HG03442 (cell line): ENCODE measurements at regions not wholly inside any gene's neighbourhood (a gene's known extent, or its start where the extent isn't known, plus 50 kb on each side); places are given as distances from the start of the nearest gene placed in this dataset.
"Not testable (repeated sequence)": the region's sequence is repeated elsewhere in the genome, so short reads cannot be mapped to it uniquely, and the experiment has no call there.

Source experiments
- ATAC-seq: cut with Tn5 transposase; IDR thresholded peaks from one replicate; pipeline ENCODE4 v1.9.1; 2021; ENCODE audit warnings: mild to moderate bottlenecking, moderate library complexity; ENCODE audit not compliant: unreplicated experiment

DNA sequence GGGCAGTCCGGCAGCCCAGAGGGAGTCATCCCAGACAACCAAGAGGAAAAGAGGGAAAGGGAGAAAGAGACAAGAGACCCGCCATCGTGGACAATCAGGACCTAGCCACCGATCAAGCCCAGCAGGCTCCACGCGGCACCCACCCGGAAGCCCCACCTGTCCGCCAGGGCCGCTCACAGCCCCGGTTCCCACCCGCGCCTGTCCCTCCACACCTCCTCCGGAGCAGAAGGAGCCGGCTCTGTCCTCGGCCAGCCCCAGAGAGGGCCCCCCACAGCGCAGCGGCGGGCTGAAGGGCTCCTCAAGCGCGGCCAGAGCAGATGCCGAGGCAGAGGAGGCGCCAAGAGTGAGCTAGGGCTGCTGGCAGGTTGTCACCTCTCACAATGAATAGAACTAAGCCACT is 784.7 kb upstream of the FBXO33 start:
- ATAC-seq: no peak

DNA sequence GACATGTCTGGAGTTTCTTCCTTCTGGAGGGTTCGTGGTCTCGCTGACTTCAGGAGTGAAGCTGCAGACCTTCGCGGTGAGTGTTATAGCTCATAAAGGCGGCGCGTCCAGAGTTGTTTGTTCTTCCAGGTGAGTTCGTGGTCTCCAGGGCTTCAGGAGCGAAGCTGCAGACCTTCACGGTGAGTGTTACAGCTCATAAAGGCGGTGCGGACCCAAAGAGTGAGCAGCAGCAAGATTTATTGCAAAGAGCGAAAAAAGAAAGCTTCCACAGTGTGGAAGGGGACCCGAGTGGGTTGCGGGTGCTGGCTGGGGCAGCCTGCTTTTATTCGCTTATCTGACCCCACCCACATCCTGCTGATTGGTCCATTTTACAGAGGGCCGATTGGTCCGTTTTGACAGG is 784.2 kb upstream of the FBXO33 start:
- ATAC-seq: not testable (repeated sequence)

DNA sequence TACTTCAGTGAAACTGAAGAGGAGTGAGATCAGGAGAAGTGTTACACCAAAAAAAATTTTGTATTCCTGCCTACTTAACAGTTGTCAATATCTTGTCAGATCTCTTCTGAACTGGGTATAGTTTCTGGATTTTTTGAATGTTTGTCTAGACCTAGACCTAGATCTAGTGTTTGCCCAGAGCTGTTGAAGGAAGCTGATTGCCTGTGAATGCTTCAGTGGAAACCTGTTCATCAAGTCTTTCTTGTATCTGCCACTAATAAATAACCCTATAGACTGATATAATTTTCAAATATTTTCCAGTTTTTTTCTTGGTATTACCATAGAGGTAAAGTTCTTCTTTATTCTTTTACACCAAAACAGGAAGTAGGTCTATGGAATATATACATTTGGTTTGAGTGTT is 781.5 kb upstream of the FBXO33 start:
- no peak for ATAC-seq

DNA sequence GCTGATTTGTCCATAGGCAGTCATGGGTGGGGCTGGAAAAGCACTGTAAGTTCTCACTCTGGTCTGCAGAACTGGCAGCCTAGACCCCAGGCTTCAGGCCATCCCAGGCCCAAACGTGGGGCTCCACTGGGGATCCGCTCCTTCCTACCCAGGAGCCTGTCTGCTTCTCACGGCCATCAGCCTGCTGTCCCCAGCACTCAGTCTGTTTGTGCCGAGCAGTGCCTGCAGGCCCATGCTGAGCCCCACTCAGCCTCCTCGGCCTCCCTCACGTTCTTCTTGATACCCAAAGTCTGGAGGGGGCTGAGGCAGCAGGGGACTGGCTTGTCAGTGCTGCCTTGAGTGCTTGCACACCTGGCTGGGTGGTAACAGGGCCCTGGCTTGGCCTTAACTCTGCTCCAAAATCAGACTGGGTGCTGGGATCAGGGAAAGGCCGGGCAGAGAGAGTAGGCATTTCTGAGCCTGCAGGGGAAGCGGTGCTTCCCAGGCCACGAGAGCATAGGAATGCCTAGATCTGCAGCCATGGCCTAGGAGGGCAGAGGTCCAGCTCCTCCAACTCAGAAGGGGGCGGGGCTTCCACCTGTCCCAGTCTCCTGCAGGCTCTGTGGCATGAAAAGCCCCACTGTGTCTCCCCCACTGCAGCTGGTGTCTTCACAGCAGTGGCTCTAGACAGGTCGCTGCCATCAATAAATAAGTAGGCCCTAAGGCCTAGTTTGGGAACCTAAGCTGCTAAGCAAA is 772.4 kb upstream of the FBXO33 start:
- no peak for ATAC-seq

DNA sequence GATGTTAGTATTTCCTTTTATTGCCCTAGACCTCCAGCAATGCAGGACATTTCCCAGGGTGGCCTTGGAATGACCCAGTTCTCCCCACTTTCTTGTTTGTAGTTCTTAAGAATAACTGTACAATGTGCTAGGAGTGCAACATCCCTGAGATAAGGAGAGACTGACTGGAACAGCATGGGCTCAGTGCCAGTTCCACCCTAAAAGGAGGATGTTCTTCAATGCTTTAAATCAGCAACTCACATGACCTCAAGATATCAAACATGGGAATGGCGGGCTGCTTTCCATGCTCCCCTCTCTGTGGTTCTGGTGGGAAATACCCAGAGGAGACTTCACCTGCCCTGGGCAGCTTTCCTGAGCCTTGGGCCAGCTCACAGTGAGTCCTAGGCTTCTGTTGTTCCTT is 766.9 kb upstream of the FBXO33 start:
- no peak for ATAC-seq

DNA sequence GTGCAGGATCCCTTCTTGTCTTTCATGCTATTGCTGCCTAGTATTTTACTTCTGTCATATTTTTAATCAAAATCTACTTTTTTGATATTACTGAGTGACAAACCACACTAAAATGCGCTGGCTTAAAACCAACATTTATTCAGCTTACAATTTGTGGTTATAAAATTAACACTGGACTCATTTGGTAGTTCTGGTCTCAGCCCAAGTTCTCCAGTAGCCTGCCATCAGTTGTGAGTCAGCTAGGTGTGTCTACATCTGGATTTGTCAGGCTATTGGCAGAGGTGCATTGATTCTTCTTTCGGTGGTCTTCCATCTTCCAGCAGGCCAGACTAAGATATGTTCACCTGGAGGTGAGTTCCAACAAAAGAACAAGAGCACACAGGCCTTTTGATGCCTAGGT is 765.1 kb upstream of the FBXO33 start:
- no peak for ATAC-seq

DNA sequence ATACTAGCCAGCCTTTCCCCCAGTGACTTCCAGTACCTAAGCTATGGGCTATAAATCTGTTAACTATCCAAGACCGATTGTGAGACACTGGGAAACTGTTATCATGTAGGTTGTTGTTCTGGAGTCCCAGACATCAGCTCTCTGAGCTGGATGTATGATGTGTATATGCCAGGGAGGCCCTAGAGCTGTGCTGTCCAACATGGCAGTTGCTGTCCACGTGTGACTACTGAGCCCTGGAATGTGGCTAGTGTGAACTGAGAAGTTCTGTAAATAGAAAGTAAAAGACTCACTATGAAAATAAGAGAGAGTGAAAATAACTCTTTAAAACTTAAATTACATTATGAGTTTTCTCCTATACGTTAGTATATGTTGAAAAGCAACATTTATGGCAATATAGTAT is 755.8 kb upstream of the FBXO33 start:
- ATAC-seq: no peak

DNA sequence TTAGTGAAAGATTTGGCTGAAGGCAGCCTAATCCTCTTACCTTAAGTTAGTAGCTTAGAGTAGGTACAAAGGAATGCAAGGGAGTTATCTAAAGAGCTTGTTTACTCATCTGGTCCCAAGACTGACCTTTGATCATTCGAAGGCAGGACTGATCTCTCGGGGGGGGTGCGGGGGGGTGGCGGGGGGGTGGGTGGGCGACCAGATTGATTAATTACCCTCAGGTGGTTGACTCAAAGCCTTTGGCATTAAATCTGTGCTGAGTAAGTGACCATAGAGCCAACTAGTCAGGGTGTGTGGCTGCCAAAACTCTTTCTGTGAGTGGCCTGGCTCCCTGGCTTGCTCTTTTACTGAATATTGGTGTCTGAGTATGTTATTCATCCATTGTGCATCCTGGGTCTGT is 731.9 kb upstream of the FBXO33 start:
- no peak for ATAC-seq

DNA sequence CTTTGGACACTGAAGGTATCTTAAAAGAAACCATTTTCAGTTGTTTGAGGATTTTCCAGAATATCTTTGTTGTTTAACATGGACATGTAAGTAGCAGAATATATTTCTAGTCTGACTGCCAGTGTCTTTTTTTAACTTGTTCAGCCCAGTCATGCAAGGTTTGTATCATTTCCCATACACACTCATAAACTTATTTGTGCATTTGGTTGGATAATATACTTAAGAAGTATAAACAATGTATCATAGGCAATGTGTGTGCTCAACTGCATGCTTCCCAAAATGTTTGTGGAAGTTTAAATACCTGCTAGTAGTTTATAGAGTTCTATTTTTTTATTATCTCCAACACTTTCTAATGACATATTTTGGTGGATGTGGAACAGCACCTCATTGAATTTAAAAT is 707.4 kb upstream of the FBXO33 start:
- no peak for ATAC-seq

DNA sequence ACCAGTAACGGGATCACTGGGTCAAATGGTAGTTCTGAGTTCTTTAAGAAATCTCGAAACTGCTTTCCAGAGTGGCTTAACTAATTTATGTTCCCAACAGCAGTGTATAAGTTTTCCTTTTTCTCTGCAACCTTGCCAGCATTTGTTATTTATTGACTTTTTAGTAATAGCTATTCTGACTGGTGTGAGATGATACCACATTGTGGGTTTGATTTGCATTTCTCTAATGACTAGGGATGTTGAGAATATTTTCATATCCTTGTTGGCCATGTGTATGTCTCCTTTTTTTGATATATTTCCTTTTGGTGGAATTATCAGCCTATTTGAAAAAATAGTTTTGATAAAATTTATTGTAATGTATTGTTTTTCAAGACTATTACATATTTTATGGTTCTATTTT is 701.2 kb upstream of the FBXO33 start:
- ATAC-seq: no peak

DNA sequence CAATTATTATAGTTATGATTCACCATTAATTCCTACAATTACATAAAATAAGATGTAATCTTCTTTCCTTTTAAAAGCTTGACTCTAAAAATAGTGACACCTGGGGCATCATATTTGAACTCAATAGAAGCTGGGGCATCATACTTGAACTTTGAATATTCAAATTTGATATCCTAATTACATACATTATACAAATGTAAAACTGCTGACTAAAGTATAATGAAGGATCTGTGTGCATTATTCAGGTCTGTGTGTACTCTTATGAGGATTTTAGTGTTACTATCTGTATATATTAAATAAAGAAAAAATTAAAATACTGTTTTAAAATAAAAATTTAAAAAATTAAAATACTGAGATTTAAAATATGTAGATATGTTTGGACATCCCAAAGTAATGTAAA is 696.9 kb upstream of the FBXO33 start:
- no peak for ATAC-seq

DNA sequence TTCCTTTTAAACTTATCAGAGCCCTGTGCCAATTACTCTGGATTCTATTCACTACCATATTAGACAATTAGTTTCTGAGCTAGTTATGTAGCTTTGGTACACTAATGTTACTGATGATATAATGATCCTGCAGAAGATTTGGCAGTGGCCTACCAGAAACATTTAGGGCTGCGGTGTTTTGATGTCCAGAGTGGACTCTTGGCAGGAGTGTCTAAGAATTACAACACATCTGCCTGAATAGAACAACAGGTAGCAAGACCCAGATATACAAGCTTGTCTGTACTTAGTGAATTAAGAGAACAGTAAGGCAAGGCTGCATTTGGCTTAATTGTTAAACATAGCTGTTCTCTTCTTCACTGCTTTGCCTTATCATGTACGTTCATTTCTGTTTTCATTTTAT is 691.6 kb upstream of the FBXO33 start:
- ATAC-seq: no peak

DNA sequence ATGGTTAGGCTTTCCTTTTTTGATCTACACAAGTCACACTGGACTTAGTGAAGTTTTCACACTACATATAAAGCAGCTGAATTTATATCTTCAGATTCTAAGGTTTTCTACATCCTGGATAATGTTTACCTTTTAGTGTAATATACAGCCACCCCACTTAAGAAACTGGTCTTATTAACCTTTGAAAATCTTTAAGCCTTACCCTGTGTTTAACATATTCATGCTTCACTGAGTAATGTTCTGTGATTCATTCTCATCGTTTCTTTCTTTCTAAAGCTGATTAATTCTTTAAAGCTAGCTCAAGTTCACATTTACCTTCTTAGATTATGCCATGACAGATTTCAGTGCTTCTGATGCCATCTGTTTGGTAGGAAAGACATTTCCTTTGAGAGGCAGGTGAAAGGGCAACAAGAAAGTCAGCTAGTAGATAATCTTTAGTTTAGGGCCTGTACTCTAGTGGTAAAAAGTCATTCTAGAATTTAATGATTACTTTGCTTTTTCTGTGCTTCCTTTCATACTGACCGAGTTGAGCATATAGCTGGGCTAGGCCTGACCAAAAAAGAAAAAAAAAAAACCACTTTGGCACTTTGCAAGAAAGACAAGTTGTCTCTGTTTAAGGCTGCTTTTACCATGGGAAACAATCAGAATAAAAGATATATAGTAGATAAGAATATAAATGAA is 690.9 kb upstream of the FBXO33 start:
- ATAC-seq: peak; percentile 38

DNA sequence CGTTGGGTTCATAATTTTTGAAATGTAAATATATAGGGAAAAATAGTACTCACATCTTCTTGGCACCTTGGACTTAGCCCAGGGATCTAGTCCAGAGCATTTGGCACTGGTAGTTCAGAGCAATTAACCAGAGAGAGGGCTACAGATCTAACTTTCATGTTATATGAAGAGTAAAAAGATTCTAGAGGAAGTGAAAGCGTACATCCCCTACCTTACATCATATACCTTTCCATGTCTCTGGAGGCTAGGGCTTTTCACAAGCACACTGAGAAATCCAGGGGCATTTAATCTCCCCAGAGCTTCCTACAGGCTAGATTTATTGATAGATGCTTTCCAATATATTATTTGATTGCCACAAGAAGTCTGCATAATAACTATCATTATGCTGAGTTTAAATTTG is 687.5 kb upstream of the FBXO33 start:
- ATAC-seq: peak; percentile 55

DNA sequence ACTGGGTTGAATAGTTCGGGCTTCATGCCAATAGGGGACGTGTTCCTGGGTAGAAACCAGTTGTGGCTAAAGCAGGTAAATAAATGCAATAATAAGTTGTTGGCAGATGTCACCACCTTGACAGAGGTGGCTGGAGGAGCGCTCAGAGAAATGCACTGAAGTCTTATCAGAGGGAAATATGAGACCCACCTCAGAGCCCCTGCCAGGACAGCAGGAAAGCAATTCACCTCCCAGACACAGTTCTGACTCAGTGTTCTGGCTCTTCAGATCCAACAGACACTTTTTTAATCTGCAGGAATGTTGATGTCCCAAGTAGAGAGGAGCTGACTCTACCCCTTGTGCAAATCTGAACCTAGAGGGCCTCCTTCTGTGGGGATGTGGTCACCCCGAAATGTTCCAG is 687.1 kb upstream of the FBXO33 start:
- ATAC-seq: no peak

DNA sequence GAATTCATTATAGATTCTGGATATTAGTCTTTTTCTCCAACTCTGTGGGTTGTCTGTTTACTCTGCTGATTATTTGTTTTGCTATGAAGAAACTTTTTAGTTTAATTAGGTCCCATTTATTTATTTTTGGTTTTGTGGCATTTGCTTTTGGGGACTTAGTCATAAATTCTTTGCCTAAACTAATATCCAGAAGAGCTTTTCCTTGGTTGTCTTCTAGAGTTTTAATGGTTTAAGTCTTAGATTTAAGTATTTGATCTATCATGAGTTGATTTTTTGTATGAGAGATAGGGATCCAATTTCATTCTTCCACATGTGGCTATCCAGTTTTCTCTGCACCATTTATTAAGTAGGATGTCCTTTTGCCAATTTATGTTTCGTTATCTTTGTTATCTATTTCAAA is 683.4 kb upstream of the FBXO33 start:
- ATAC-seq: no peak

DNA sequence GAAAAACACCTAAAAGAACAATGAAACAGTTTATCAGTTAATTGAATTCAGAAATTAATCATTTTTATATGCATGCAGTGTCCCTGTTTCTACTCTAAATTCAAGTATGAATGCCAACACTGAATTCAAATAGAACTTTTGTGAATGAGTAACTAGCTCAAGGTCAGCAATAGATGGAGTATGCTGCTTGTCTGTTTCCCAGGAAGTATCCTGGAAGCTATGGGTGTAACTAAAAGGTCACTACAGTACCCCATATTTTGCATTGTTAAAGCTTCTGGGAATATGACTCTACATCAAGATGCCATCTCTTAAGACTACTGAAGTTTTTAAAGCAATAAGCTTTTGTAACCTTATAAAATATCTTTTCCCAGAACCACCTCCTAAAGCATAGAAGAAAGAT is 681.4 kb upstream of the FBXO33 start:
- no peak for ATAC-seq

DNA sequence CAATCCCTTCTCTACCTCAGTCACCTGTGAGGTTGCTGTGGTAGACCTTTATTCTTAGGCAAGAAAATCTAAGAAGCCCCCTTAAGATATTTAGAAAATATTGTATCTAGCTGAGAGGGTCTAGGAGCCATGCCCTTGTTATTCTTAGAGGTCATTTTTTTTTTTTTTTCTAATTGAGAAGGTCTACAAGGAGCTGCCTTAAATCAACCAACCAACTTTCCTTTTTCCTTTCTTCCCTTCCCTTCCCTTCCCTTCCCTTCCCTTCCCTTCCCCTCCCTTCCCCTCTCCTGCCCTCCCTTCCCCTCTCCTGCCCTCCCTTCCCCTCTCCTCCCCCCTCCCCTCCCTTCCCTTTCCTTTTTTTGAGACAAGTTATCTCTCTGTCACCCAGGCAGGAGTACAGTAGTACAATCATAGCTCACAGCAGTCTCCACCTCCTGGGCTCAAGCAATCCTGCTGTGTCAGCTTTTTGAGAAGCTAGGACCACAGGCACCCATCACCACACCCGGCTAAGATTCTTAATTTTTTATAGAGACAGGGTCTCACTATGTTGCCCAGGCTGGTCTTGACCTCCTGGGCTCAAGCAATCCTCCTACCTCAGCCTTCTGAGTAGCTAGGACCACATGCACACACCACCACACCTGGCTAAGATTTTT is 668.4 kb upstream of the FBXO33 start:
- no peak for ATAC-seq

DNA sequence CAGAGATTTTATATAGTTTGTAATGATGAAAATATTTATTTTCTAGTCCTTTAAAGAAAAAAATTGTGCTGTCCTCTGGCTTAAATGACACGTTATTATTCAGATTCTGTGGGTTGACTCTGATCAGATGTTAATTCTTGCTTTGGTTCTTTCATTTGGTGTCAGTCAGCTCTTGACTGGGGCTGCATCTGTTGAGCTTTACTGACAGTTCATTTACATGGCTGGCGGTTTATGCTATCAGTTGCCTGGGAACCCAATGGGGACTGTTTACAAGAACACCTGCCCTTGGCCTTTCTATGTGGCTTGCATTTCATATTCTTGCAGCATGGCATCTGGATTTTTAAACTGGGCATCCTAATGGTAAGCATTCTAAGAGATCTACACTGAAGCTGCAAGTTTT is 667.1 kb upstream of the FBXO33 start:
- ATAC-seq: no peak

DNA sequence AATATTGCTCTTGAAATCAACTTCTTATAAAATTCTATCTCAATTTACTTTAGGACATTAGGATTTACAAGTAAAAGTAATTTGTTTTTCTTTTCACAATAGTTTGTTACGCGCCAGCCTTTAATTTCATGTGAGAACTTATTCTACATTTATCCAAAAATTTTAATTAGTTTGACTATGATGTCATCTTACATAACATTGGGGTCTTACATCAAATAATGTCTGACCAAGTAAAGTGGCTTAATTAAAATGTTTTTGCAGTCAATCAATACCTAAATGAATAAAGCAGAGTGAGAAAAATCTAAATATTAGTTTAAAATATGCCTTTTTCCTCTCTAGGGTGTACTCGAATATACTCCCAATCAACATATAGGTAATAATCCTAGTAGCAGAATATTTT is 666.2 kb upstream of the FBXO33 start:
- ATAC-seq: no peak

DNA sequence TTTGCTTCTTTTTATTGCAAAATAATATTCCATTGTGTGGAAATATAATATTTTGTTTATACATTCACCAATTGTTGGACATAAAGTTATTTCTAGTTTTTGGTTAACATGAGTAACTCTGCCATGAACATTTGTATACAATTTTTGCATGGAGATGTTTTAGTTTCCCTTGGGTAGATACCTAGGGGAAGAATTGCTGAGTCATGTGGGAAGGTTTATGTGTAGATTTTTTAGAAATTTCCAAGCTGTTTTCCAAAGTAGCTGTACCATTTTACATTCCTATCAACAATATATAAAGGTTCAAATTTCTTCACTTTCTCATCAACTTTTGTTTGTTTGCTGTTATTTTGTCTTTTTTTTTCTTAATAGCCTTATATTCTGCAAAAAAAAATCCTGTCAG is 664.7 kb upstream of the FBXO33 start:
- no peak for ATAC-seq

DNA sequence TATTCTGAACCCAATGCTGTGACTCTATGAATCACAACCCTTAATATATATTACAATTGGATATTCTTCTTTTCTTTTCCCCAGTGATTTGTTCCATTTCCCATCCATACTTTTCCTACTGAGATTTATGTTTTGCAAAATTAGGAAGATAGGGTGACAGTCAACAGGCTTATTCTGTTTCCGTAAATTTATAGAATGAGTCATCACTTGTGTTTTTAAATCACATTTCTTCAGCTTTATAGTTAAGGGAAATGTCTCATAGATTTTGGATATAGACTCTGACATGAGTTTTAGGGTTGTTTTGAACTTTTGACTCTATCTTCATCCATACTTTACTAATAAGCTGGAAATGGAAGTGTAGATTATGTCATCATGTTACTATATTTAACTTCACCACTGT is 661.6 kb upstream of the FBXO33 start:
- ATAC-seq: no peak
